GM13977 (cell line): ENCODE measurements at regions not wholly inside any gene's neighbourhood (a gene's known extent, or its start where the extent isn't known, plus 50 kb on each side); places are given as distances from the start of the nearest gene placed in this dataset.
"Not testable (repeated sequence)": the region's sequence is repeated elsewhere in the genome, so short reads cannot be mapped to it uniquely, and the experiment has no call there.

ENCODE experiments used
- DNase-seq: peaks from one replicate; pipeline ENCODE4 v3.0.0; 2012; ENCODE audit warnings: low spot score
- CTCF ChIP-seq: IDR thresholded peaks from 2 replicates; pipeline ENCODE4 v1.5.1; 2012; ENCODE audit warnings: mild to moderate bottlenecking, control low read depth; ENCODE audit not compliant: insufficient read depth; ENCODE audit errors: extremely low read depth, missing control alignments
- in situ Hi-C: fragments of 300-500 bp; cut with MboI; formaldehyde crosslinking; loops from one replicate; pipeline ENCODE4 v1.12.0; 2022; ENCODE audit warnings: low sequenced_read_pairs, low pct_unique_long_range_greater_than_20kb, mixed read lengths, inconsistent platforms; ENCODE audit not compliant: unreplicated experiment

- in situ Hi-C loops, result no loop called here
- TF ChIP-seq CTCF, result no peak
- DNase-seq, result no peak
These were observed 456.8 kb downstream of the TRAM1L1 start for GRCh38 chr4:116628598-116628997.

- TF ChIP-seq CTCF, result no peak
- in situ Hi-C loops, result no loop called here
These were observed 457.8 kb downstream of the TRAM1L1 start for GRCh38 chr4:116627545-116627944.

GRCh38 chr4:116619508-116619907 is 465.9 kb downstream of the TRAM1L1 start:
- in situ Hi-C loops, DNase-seq: not testable (repeated sequence)

More at GRCh38 chr4:116627545-116627944, 457.8 kb downstream of the TRAM1L1 start:
- no peak for DNase-seq

- in situ Hi-C loops, result no loop called here
- DNase-seq, result no peak
- TF ChIP-seq CTCF, result no peak
These were observed 466.7 kb downstream of the TRAM1L1 start for GRCh38 chr4:116618638-116619037.

GRCh38 chr4:116603096-116603495 is 482.3 kb downstream of the TRAM1L1 start:
- DNase-seq, result no peak
- no peak for TF ChIP-seq CTCF
- in situ Hi-C loops, result no loop called here

- no peak for DNase-seq
- in situ Hi-C loops, result no loop called here
- TF ChIP-seq CTCF, result peak; percentile 55
These were observed 485.5 kb downstream of the TRAM1L1 start for GRCh38 chr4:116599859-116600258.

- in situ Hi-C loops, result no loop called here
- DNase-seq, result no peak
- no peak for TF ChIP-seq CTCF
These were observed 486.2 kb downstream of the TRAM1L1 start for GRCh38 chr4:116598980-116599789.
